Activated CD8-positive, alpha-beta T cell treated with anti-CD3 and anti-CD28 coated beads for 36 hours (primary cell): ENCODE measurements at regions not wholly inside any gene's neighbourhood (a gene's known extent, or its start where the extent isn't known, plus 50 kb on each side); places are given as distances from the start of the nearest gene placed in this dataset.

Experiments used
- ATAC-seq: fragments of 200-7000 bp; cut with Tn5 transposase; one replicate; pipeline ENCODE4 v1.10.0; 2021; ENCODE audit warnings: mild to moderate bottlenecking, moderate library complexity
- CTCF ChIA-PET: fragments of 350-600 bp; sonication (Branson Sonifier 250); formaldehyde crosslinking; loops from one replicate; lab custom pipeline; 2021; ENCODE audit warnings: antibody characterized with exemption; lab: Charles Lee
- POLR2A ChIA-PET: fragments of 350-600 bp; sonication (Branson Sonifier 250); formaldehyde crosslinking; loops from one replicate; lab custom pipeline; 2021; ENCODE audit warnings: antibody characterized with exemption; lab: Charles Lee
- DNase-seq: peaks from one replicate; pipeline ENCODE4 v3.0.0-alpha.2; 2020
- H3K27ac Mint-ChIP-seq: one replicate; pipeline ENCODE4 v1.8.0; 2021; ENCODE audit warnings: mild to moderate bottlenecking, mixed read lengths
- H3K27me3 Mint-ChIP-seq: one replicate; pipeline ENCODE4 v1.8.0; 2021; ENCODE audit warnings: mixed read lengths
- H3K36me3 Mint-ChIP-seq: one replicate; pipeline ENCODE4 v1.8.0; 2021; ENCODE audit warnings: low read depth, mixed read lengths
- H3K4me1 Mint-ChIP-seq: one replicate; pipeline ENCODE4 v1.8.0; 2021; ENCODE audit warnings: low read depth, mixed read lengths
- H3K4me3 Mint-ChIP-seq: one replicate; pipeline ENCODE4 v1.8.0; 2021; ENCODE audit warnings: mild to moderate bottlenecking, moderate library complexity, mixed read lengths
- H3K9me3 Mint-ChIP-seq: one replicate; pipeline ENCODE4 v1.8.0; 2021; ENCODE audit warnings: mixed read lengths
- intact Hi-C: fragments of 100-400 bp; cut with micrococcal nuclease; formaldehyde crosslinking; loops from one replicate; pipeline ENCODE4 v1.10.0; 2022
- TF ChIP-seq, protein P1 (sequence below): fragments of 200-600 bp; IDR thresholded peaks from one replicate; pipeline ENCODE4 v1.8.0; 2022; ENCODE audit warnings: antibody characterized with exemption, mild to moderate bottlenecking

DNA sequence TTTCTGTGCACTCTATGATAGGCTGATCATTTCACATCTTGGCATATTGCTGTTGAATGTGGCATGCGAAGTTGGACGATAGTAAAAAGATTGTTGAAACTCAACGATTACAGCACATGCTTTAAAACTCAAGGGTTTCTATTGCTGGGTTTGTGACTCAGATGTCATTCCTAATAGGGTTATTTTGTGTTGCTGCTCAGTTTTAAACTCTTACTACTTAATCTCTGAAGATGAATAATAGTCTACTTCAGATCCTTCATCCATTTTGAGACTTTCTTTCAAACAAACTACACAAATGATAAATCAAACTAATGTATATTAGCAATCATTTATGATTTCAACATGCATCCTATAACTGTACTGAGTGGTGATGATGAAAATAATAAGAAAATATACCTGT, 71.3 kb upstream of the MBNL1 start:
- Mint-ChIP-seq H3K27me3 (no peaks in the 10 kb centered on the region), H3K4me3 (peak overlapping the region; percentile 74), H3K9me3 (no peaks in the 10 kb centered on the region), H3K4me1 (peaks cover 69% of the 10 kb centered on the region), H3K27ac (peak overlapping the region; percentile 96), H3K36me3 (peaks cover 5% of the 10 kb centered on the region)
- POLR2A ChIA-PET, result interaction anchor here (0.6 to 10.4 kb wide), 5 partner anchors 20 to 1571 kb away, joined by 3 to 89 read pairs (median 3); partner anchors contain the start of gene MBNL1
- intact Hi-C loops, result loop anchor here (2.0 to 5.0 kb wide), 2 partner anchors 60 to 71 kb away; partner anchors contain the start of gene MBNL1
- ATAC-seq, result peak; percentile 34
- TF ChIP-seq, protein P1, sequence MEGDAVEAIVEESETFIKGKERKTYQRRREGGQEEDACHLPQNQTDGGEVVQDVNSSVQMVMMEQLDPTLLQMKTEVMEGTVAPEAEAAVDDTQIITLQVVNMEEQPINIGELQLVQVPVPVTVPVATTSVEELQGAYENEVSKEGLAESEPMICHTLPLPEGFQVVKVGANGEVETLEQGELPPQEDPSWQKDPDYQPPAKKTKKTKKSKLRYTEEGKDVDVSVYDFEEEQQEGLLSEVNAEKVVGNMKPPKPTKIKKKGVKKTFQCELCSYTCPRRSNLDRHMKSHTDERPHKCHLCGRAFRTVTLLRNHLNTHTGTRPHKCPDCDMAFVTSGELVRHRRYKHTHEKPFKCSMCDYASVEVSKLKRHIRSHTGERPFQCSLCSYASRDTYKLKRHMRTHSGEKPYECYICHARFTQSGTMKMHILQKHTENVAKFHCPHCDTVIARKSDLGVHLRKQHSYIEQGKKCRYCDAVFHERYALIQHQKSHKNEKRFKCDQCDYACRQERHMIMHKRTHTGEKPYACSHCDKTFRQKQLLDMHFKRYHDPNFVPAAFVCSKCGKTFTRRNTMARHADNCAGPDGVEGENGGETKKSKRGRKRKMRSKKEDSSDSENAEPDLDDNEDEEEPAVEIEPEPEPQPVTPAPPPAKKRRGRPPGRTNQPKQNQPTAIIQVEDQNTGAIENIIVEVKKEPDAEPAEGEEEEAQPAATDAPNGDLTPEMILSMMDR, result no peak
- CTCF ChIA-PET, result interaction anchor here (1.1 to 2.8 kb wide), 5 partner anchors 10 to 248 kb away, joined by 3 to 9 read pairs (median 3); no protein-coding TSS in a partner anchor
- no peak for DNase-seq

DNA sequence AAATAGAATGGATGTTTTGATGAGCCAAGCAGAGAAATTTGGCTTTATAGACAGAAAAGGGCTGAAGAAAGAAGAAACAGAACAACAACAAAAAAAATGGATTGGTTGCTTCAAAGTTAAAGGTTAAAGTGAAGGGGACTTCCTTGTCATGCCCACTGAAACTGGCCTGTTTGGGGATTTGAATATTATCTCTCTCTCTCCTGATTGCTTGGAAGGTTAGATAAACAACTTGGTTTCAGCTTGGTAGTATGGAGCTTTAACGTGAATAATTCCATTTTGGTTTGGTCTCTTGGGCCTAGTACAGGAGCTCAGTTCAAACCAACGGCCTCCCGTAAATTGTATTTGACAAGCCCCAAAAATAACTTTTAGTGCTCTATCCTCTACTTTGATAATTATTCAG, 70.8 kb upstream of the MBNL1 start:
- peaks cover 68% of the 10 kb centered on the region for H3K4me1 Mint-ChIP-seq
- ChIA-PET CTCF (interaction anchor here (1.1 to 2.8 kb wide), 6 partner anchors 9 to 248 kb away, joined by 3 to 9 read pairs (median 3); no protein-coding TSS in a partner anchor), POLR2A (interaction anchor here (0.6 to 10.4 kb wide), 6 partner anchors 20 to 1572 kb away, joined by 3 to 89 read pairs (median 3); partner anchors contain the start of gene MBNL1)
- H3K27ac Mint-ChIP-seq, result peak overlapping the region; percentile 96
- peak overlapping the region; percentile 74 for H3K4me3 Mint-ChIP-seq
- DNase-seq, result no peak
- TF ChIP-seq, protein P1, result no peak
- H3K36me3 Mint-ChIP-seq, result peaks cover 5% of the 10 kb centered on the region
- H3K27me3 Mint-ChIP-seq, result no peaks in the 10 kb centered on the region
- H3K9me3 Mint-ChIP-seq, result no peaks in the 10 kb centered on the region
- peak; percentile 26 for ATAC-seq
- intact Hi-C loops, result loop anchor here (2.0 to 5.0 kb wide), 2 partner anchors 59 to 71 kb away; partner anchors contain the start of gene MBNL1

DNA sequence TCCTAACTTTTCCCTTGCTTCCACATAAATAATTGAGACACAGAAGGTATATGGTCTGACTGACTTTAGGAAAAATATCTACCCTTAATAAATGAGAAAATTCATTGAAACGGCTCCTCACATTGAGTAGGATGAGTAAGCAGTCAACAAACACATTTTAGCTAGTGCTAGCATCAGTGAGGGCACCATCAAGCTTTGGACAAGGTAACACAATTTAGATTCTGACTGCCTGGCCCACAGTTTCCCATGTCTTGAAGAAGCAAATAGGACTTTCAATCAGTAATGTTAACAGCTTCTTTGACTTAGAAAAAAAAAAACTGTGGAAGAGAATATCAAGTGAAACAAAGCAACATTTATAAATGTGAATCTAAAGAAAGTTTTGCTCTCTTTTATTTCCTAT, 70.1 kb upstream of the MBNL1 start:
- H3K4me3 Mint-ChIP-seq, result peak overlapping the region; percentile 74
- ATAC-seq, result no peak
- DNase-seq, result peak; percentile 30
- peaks cover 61% of the 10 kb centered on the region for H3K4me1 Mint-ChIP-seq
- intact Hi-C loops, result loop anchor here (5.0 kb wide), 1 partner anchor 59 kb away; no protein-coding TSS in a partner anchor
- TF ChIP-seq, protein P1, result no peak
- no peaks in the 10 kb centered on the region for H3K27me3 Mint-ChIP-seq
- H3K36me3 Mint-ChIP-seq, result peaks cover 5% of the 10 kb centered on the region
- ChIA-PET CTCF (interaction anchor here (0.8 to 2.8 kb wide), 9 partner anchors 8 to 247 kb away, joined by 3 to 9 read pairs (median 3); no protein-coding TSS in a partner anchor), POLR2A (interaction anchor here (0.5 to 10.4 kb wide), 7 partner anchors 11 to 1566 kb away, joined by 3 to 89 read pairs (median 4); partner anchors contain the start of gene MBNL1)
- peak overlapping the region; percentile 96 for H3K27ac Mint-ChIP-seq
- no peaks in the 10 kb centered on the region for H3K9me3 Mint-ChIP-seq

DNA sequence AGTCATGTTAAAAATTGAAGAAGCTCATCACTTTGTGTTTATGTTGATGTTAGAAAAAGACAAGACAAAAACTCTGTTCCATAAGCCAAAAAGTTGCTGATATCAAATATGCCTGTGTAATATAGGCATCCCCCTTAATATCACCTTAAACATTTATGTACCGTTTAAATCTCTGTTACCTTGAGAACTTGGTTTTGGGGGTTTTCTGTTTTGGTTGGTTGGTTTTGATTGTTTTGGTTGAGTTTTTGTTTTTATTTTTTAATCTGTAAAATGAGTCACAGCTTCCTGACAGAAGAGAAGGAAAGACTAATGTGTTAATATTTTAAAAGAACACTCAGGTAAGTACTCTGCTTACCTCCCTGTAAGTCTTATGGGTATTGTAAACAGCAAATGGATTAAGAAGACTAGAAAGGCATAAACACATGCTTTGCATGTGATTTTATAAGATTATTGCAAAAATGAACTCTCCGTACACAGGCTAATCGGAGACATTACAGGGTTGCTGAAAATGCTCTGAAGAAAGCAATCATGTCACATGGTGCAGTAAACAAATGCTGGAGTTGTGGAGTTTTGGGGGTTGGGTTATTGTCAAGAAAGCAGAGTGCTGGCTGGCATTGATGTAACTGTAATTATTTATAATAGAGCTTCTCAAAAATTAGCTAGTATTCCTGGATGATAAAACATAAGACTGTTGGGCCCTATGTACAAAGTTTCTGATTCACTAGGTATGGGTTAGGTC, 69.5 kb upstream of the MBNL1 start:
- intact Hi-C loops, result loop anchor here (5.0 kb wide), 1 partner anchor 58 kb away; no protein-coding TSS in a partner anchor
- TF ChIP-seq, protein P1, result no peak
- POLR2A ChIA-PET, result interaction anchor here (0.5 to 10.4 kb wide), 7 partner anchors 10 to 1567 kb away, joined by 3 to 89 read pairs (median 4); partner anchors contain the start of gene MBNL1

More for the DNA sequence above, 69.5 kb upstream of the MBNL1 start:
- H3K4me1 Mint-ChIP-seq, result peaks cover 58% of the 10 kb centered on the region
- DNase-seq (peak; percentile 12), ATAC-seq (peak; percentile 18)
- H3K27ac Mint-ChIP-seq, result peak overlapping the region; percentile 96
- H3K27me3 Mint-ChIP-seq, result no peaks in the 10 kb centered on the region
- no peaks in the 10 kb centered on the region for H3K9me3 Mint-ChIP-seq
- peak overlapping the region; percentile 74 for H3K4me3 Mint-ChIP-seq
- CTCF ChIA-PET, result interaction anchor here (0.8 to 2.8 kb wide), 6 partner anchors 10 to 74 kb away, joined by 3 to 9 read pairs (median 3); no protein-coding TSS in a partner anchor
- peaks cover 5% of the 10 kb centered on the region for H3K36me3 Mint-ChIP-seq
